HG02678 (cell line): ENCODE measurements at regions not wholly inside any gene's neighbourhood (a gene's known extent, or its start where the extent isn't known, plus 50 kb on each side); places are given as distances from the start of the nearest gene placed in this dataset.

Source experiments
- ATAC-seq: cut with Tn5 transposase; IDR thresholded peaks from one replicate; pipeline ENCODE4 v1.9.1; 2021; ENCODE audit warnings: mild to moderate bottlenecking, moderate library complexity; ENCODE audit not compliant: unreplicated experiment

DNA sequence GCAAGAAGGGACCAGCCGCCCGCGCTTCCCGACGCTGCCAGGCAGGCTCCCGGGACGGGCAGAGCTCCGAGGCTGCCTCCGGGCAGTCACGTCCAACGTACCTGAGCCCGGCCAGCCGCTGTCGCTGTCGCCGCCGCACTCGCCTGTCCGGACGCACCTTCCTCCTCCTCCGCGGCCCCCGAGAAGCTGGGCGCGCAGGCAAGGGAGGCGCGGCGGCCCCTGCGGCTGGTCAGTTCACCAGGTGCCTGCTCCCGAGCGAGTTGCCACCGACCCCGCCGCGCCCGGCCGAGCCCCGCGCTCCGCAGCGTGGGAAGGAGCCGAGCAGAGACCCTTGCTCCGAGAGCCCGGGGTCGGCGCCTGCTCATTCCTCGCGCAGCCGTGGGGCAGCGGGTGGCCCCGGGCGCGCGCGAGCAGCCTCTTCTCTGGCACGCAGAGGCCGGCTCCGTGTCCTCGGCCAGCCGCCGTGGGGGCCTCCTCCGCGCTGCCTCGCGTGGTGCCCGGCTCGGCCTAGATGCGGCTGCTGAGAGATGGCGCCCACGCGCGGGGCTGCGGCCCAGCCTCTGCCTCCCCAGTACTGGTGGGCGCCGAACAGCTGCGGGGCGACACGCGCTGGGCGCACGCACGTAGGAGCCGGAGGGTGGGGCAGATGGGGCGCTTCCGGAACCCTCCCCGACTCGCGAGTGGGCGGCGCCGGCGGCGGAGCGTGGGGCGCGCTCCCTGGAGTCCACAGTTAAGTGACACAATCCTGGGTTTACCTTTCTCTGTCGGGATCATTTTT lies 419.4 kb downstream of the UQCRFS1 start:
- no peak for ATAC-seq

DNA sequence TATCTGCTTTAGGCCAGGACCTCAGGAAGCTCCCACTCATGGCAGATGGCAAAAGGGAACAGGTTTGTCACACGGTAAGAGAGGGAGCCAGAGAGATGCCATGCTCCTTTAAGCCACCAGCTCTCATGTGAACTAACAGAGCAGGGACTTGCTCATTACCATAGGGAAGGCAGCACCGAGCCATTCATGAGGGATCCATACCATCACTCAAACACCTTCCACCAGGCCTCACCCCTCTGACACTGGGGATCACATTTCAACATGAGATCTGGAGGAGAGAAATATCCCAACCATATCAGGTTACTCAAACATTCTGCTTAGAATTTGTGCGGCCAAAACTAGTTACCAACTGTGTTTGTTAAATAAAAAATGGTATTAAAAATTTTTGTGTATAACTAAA lies 427.0 kb downstream of the UQCRFS1 start:
- no peak for ATAC-seq

DNA sequence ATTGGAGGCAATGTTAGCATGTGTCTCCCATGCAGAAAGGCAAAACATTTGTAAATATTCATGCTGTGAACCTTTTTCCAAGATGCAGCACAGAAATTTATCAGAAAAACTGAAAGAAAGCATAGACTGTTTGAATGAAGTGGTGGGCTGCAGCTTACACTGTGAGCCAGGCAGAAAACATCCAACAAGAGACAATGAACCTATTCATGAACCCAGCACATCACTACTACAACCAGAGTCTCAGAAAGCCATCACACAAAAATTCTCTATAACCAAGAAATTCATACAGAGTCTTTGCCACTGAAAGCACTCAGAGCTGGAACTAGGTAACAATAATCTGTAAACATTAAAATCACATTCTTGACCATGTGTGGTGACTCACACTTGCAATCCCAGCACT lies 448.9 kb downstream of the UQCRFS1 start:
- ATAC-seq: no peak

DNA sequence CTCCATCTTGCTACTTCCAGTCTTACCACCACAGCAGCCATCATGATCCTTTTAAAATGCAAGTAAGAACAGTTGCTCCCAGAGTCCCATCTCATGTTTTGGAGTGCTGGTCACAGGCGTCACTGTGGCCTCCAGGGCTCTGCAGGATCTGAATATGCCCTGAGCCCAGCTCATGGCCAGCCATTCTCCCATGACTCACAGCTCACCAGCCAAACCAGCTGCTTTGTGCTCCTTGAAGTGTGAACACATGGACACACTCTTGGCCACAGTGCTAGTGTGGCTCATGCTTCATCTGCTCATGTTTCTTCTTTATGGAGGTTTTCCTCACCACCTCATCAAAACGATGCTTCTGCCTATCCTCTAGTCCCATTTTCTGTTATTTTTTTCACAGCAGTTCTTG lies 466.5 kb downstream of the UQCRFS1 start:
- ATAC-seq: no peak

DNA sequence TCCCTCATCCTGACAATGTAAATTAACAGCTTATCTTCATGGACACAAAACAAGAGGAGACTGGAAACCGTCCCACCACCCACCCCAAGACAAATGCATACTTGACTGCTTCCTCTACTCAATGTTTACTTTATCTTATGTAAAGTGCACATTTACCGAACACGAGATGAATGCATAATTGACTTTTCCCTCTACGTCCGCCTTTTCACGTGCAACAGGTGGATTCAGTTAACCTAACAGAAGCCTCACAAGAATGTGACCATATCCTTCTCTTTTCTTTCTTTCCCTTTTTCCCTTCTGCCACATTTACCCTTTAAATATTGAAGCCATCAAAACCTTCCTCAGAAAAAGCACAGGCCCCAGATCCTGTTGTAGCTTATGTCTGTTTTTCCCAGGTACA lies 468.0 kb downstream of the UQCRFS1 start:
- ATAC-seq: no peak

DNA sequence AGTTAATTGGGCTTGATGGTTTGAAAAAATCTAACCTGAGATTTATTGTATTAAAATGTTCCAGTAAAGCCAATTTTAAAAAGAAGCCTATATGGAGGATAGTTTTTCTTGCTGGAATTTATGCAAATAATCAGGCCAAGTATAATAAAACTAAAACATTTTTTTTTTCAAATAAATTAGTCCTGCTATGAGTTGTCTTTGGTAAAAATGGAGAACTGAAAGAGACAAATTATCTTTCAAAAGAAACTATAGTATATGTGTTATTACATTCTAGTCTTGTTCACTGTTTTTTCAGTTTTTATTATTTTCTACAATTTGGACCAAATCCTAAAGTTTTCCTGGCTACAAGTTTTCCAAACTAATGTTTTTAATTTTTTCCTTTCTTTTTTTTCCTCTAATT lies 468.9 kb downstream of the UQCRFS1 start:
- ATAC-seq: no peak

DNA sequence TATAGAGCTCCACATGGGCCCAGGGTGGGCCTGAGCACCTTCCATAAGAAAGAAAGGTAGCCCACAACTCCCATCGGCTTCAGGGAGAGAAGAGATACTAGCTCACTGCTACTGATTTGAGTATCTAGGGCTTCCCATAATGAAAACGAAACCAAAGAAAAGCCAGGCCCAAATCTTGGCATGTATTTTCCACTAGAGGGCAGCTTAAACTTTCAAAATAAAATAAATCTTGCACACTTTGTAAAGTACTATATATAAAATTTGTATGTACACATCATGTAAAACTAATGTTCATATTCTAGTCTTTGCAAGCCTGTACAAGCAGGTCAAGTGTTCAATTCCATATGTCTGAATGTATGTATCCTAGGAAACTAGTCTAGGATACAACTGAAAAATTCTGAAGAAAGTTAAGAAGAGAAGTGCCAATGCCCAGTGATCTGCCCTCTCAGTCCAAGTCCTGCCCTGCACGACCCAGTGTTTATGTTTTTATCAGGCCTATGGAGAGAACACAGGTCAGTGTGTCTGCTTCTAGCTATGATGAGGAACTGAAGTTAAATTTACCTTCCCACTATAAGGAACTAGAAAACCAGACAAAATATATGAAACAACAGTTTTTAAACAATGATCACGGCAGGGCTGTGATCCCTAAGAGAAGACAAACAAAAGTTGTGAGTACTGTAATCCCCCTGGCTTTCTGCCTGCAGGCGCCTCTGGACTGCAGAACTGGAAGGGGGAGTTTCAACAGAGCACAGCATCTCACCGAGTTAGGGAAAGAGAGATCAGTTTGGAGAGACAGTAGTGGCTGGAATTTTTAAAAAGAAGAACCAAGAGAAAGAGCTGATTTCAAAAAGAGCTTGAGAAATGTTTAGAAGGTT lies 475.7 kb downstream of the UQCRFS1 start:
- ATAC-seq: no peak

DNA sequence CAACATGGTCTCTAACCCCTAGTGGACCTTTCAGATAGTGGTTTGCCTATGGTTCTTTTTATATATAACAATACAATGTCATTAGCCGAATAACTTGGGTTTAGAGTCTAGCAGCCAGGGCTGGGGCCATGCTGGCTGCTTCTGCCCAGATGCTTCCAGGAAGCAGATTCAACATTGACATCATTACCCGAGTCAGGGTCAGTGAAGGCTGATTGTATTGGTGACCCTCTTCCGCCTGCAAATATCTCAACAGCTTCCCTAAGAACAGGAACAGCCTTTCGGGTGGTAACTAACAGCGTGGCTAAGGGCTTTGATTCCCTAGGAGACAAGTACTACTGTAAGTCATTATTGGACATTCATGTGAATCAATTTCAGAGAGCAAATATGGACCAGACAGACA lies 476.4 kb downstream of the UQCRFS1 start:
- no peak for ATAC-seq

DNA sequence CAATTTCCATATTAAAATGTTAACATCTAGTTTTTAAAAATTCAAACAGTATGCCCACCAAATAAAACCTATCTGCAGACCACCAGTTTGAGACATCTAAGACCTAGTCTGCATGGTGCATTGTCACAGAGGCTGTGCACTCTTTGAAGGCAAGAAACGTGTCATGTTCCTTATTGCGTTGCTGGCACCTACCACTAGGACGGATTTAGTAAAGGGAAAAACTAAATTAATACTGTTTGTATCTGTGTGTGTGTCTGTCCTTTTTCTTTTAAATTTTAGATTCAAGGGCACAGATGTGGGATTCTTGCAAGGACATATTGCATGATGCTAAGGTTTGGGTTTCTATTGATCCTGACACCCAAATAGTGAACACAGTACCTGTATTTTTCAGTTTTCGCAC lies 481.4 kb downstream of the UQCRFS1 start:
- ATAC-seq: no peak

DNA sequence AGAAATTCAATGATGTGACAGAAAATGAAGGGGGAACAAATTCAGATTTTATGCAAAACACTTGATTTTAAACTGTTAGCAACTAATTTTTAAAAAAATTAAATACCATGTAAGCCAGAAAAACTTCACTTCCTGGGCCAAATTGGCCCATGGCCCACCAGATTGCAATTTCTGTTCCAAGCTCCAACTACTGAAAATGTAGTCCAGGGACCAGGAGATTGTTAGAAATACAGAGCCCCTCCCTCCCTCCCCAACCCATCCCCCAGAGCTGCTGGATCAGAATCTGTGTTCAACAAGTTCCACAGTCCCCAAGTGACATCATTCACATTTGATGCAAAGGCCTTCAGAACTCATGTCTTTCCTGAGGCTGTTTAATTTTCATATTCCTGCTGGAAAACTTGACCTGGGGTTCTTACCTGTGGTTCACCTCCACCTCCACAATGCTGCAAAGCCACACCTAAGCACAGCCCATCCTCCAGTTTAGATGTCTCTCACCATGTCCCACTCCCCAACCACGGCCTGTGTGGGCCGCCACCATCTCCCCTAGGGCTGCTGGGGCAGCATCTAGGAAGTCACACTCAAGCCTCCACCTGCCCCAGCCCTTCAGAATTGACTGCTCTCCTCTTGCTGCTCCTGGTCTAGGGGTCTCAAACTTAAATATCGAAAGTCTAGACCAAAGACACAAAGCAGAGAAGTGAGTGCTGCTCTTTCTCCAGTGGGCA lies 482.0 kb downstream of the UQCRFS1 start:
- no peak for ATAC-seq

DNA sequence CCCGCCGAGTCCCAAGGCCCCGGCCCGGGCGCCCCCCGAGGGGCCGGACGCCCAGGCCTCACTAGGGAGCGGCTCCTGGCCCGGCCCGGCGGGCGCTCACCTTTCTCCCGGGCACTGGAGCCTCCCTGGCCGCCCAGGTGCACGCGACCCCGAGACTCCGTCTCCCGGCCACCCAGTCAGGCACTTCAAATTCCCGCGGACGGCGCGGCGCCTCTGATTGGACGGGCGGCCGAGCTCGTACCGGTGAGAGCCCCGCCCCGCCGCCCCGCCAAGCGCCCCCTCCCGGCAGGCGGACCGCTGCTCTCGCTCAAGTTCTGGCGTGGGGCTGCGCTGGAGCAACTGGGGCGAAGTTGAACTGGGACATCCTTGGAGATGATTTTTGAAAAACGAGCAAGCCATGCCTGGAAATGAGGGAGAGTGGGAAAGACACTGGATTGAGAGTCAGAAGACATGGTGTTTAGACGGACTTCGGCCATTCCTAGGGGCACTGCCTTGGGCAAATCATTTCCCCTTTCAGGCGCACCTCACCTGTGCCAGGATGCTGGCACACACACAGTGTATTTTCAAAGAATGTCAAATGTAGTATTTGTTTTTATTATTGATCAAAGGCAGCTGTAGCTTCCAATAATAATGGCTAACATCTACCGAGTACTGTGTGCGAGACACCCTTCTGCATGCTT lies 485.3 kb downstream of the UQCRFS1 start:
- ATAC-seq: no peak

DNA sequence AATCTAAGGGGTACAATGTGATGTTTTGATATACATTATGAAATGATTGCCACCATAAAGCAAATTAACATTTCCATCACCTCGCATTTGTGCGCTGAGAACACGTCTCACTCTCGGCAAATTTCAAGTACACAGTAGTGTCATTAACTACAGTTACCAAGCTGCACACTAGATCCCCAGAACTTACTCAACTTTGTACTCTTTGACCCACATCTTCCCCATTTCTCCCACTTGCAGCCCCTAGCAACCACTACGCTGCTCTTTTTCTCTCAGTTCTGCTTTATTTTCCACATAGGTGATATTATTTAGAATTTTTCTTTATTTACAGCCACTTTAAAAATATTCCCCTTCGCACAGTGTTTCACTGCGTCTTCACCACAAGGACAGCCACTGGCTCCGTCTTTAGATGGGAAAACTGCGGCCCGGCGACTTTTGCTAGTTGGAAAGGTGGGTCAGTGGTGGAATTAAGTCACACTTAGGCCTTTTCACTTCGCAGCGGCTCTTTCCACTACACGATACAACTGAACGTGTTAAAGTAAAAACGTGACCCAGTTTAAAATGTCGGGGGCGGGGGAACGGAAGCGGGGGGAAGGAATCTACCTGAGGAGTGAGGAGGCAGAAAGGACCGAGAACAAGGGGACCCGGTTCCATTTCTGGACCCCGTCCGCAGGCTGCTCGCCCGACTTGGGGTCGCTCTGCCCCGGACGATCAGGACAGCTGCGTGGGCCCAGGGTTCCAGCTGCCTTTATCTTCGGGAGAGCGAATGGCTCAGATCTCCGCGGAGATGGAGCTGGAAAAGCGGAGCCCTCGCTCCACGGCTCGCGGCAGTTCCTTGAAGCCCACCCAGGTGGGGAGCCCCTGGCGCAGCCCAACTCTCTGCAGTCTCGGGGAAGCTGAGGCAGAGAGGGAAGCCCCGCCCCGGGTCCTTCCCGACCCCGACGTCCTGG lies 486.1 kb downstream of the UQCRFS1 start:
- no peak for ATAC-seq

DNA sequence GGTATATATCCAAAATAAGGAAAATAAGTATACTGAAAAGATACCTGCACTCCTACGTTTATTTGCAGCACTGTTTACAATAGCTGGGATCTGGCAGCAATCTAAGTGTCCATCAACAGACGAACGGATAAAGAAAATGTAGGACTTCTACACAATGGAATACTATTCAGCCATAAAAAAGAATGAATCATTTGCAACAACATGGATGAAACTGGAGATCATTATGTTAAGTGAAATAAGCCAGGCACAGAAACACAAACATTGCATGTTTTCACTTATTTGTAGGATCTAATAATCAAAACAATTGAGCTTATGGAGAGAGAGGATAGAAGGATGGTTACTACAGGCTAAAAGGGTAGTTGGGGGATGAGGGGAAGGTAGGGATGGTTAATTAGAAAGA lies 494.0 kb downstream of the UQCRFS1 start:
- no peak for ATAC-seq

DNA sequence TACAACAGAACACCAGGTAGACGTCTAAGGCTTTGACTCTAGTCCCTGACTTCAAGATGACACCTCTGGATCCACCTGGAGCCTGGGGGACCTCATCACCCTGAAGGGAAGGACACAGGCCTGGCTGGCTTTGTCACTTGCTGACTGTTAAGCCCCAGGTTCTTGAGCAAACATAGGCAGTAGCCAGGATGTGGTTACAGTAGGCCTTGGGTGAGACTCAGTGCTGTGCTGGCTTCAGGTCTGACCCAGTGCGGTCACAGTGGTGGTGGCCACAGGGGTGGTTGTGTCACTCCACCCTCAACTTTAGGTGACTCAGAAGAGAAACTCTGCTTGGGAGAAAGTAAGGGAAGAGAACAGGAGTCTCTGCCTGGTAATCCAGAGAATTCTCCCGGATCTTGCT lies 497.8 kb downstream of the UQCRFS1 start:
- ATAC-seq: no peak

DNA sequence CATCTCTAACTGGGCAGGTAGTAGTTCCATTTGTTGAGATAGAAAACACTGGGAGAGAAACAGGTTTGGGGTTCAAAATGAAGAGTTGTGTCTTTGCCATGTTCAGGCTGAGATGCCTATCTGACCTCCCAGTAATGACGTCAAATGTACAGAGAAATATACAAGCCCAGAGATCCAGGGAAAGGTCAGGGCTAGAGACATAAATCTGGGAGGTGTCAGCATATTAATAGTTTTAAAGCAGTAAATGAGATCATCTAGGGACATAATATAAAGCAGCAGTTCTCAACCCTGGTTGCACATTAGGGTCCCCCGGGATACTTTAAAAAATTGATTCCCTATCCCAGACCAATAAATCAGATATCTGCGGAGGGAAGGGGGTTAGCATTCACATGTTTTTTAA lies 501.5 kb downstream of the UQCRFS1 start:
- no peak for ATAC-seq

DNA sequence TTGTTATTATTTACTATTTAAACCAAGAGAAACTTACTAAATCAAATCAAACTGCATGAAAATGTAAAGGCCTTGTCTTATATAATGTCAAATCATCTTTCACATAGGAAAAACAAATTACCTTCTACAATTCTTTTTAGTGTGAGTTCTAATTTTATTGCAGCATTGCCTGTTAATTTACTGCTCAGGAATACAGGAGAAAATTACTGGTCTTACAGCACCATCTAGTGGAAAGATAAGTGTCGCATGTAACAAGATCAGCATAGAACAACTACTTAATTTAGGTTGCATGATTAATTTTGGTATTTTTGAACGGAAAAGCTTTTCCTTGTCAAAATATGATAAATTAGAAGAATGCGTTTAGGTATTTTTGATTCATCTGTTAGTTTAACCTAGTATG lies 502.7 kb downstream of the UQCRFS1 start:
- ATAC-seq: no peak

DNA sequence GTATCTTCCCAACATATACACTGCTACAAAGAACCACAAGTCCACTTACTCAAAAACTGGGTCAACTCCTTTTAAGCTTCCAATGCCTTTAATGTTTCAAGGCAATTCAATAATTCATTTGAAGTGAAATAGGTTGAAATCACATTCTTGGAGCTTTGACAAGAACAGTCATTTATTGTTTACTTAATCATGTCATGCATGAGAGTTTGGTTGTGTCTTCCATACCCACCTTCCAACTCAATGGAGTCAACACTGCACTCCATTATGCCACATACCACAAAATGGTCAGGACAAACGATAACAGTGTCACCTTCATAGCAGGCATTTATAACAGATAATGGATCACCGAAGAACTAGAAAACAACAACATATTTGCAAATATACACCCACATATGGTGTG lies 506.3 kb downstream of the UQCRFS1 start:
- no peak for ATAC-seq

DNA sequence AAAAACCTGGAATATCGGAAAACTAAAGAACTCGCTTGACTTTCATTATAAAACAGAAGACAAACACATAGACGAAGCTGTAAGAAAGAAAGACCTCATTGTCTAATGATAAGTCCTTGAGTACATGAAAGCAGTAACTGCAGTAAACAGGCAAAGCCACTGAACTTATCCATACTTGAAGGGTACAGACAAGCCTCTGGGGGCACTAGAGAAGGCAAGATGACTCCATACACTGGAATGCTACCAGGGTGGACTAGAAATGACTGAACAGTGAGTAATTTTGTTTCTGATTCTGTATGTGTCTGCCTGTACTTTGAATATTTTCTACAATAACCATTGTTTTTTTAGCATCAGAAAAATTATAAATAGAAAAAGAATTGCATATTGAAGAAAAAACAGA lies 507.9 kb downstream of the UQCRFS1 start:
- no peak for ATAC-seq

DNA sequence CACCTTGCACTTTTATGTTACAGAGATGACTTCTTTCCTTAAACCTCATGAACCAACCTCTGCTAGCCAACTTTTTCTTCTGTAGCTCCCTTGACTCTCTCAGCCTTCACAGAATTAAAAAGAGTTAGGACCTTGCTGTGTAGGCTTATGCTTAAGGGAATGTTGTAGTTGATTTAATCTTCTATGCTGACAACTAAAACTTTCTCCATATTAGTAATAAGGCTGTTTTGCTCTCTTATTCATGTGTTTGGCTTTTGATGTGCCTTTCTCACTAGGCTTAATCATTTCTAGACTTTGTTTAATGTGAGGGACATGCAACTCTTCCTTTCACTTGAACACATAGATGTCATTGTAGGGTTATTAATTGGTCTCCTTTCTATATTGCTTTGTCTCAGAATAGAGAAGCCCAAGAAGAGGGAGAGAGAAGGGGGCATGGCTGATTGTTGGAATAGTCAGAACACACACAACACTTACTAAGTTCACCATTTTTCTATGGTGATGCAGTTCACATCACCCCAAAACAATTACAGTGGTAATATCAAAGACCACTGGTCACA lies 509.5 kb downstream of the UQCRFS1 start:
- no peak for ATAC-seq

DNA sequence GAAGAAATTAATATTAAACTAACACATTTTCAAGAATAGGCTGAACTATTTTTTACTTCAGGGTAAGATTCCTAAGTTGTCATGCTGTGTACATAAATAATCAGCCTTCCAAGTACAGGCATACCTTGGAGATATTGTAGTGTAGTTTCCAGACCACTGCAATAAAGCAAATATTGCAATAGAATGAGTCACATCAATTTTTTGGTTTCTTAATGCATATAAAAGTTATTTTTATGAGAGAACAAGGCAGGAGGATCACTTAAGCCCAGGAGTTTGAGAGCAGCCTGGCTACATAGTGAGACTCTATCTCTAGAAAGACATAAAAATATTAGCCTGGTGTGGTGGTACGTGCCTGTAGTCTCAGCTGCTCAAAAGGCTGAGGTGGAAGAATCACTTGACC lies 511.5 kb downstream of the UQCRFS1 start:
- ATAC-seq: no peak
